ENCODE measurements at regions not wholly inside any gene's neighbourhood (a gene's known extent, or its start where the extent isn't known, plus 50 kb on each side); places are given as distances from the start of the nearest gene placed in this dataset.
"Not testable (repeated sequence)": the region's sequence is repeated elsewhere in the genome, so short reads cannot be mapped to it uniquely, and the experiment has no call there.

- H3K4me2 ChIP-seq (ENCODE audit: insufficient read depth, low read length); H3K27me3 ChIP-seq (ENCODE audit: control insufficient read depth in 2 of 2, insufficient read depth in 2 of 2, low read length in 2 of 2); H3K9me3 ChIP-seq (replicated peaks; ENCODE audit: control insufficient read depth, insufficient read depth, low read length); H3K9ac ChIP-seq (replicated peaks; ENCODE audit: extremely low read depth, insufficient read depth, low read length); H3K79me2 ChIP-seq (ENCODE audit: control insufficient read depth, insufficient read depth, low read length); intact Hi-C loops (cut with micrococcal nuclease); H2AFZ ChIP-seq (ENCODE audit: low read depth, low read length); BruUV-seq (replicated peaks); POLR2A ChIA-PET; FAIRE-seq; H3K27ac ChIP-seq (ENCODE audit: insufficient read depth, low read depth, low read length); H3K4me3 ChIP-seq (replicated peaks in 1 of 3; ENCODE audit: insufficient read depth in 1 of 3, low read depth in 1 of 3, low read length in 3 of 3); H3K9me1 ChIP-seq (replicated peaks; ENCODE audit: control insufficient read depth, extremely low read depth, insufficient read depth, low read length); CTCF ChIA-PET; H4K20me1 ChIP-seq (replicated peaks; ENCODE audit: control insufficient read depth, extremely low read depth, insufficient read depth, low read length); dilution Hi-C loops (cut with MboI; ENCODE audit: extremely low pct_ligation_motif_present, low sequenced_read_pairs); H3K36me3 ChIP-seq (ENCODE audit: control insufficient read depth in 2 of 2, extremely low read depth in 1 of 2, insufficient read depth in 2 of 2, low read length in 2 of 2); DNase-seq (ENCODE audit: low read depth, low spot score); H3K4me1 ChIP-seq (ENCODE audit: control insufficient read depth, extremely low read depth, insufficient read depth, low read length): not testable (repeated sequence)
Observed at GRCh38 chrX:38499658-38500057, 61.7 kb upstream of the TSPAN7 start.

- H3K27me3 ChIP-seq (ENCODE audit: control insufficient read depth in 2 of 2, insufficient read depth in 2 of 2, low read length in 2 of 2) = no peaks in the 10 kb centered on the region
- dilution Hi-C loops (cut with MboI; ENCODE audit: extremely low pct_ligation_motif_present, low sequenced_read_pairs) = no loop called here
- no peaks in the 10 kb centered on the region for H3K9me1 ChIP-seq (replicated peaks; ENCODE audit: control insufficient read depth, extremely low read depth, insufficient read depth, low read length)
- no peak overlapping the region for H3K27ac ChIP-seq (ENCODE audit: insufficient read depth, low read depth, low read length)
- no peaks in the 10 kb centered on the region for H4K20me1 ChIP-seq (replicated peaks; ENCODE audit: control insufficient read depth, extremely low read depth, insufficient read depth, low read length)
- ChIA-PET CTCF (no interaction called here), POLR2A (no interaction called here)
- FAIRE-seq (no peak), DNase-seq (ENCODE audit: low read depth, low spot score) (no peak)
- H3K4me2 ChIP-seq (ENCODE audit: insufficient read depth, low read length) = no peak overlapping the region
- no TSS peak for BruUV-seq (replicated peaks)
- H3K9ac ChIP-seq (replicated peaks; ENCODE audit: extremely low read depth, insufficient read depth, low read length) = no peak overlapping the region
- no peaks in the 10 kb centered on the region for H3K79me2 ChIP-seq (ENCODE audit: control insufficient read depth, insufficient read depth, low read length)
- H3K36me3 ChIP-seq (ENCODE audit: control insufficient read depth in 2 of 2, extremely low read depth in 1 of 2, insufficient read depth in 2 of 2, low read length in 2 of 2) = no peaks in the 10 kb centered on the region
- no peak for TF ChIP-seq GATA2 (IDR thresholded peaks at IDR 0.05; ENCODE audit: insufficient read depth, insufficient read length, low read depth, low read length)
- TF ChIP-seq MYC (IDR thresholded peaks at IDR 0.05; ENCODE audit: low read depth, low read length) = no peak
- TF ChIP-seq CTCF (IDR thresholded peaks at IDR 0.05; ENCODE audit: extremely low read depth in 1 of 2, insufficient read depth in 1 of 2, low read depth in 1 of 2, low read length in 2 of 2) = no peak
- no peak for TF ChIP-seq MAX (IDR thresholded peaks at IDR 0.05; ENCODE audit: insufficient read depth, insufficient read length)
- intact Hi-C loops (cut with micrococcal nuclease) = no loop called here
- H3K9me3 ChIP-seq (replicated peaks; ENCODE audit: control insufficient read depth, insufficient read depth, low read length) = no peaks in the 10 kb centered on the region
- no peak overlapping the region for H2AFZ ChIP-seq (ENCODE audit: low read depth, low read length)
- no peak overlapping the region for H3K4me3 ChIP-seq (replicated peaks in 1 of 3; ENCODE audit: insufficient read depth in 1 of 3, low read depth in 1 of 3, low read length in 3 of 3)
- H3K4me1 ChIP-seq (ENCODE audit: control insufficient read depth, extremely low read depth, insufficient read depth, low read length) = no peaks in the 10 kb centered on the region
Observed at GRCh38 chrX:38500141-38500540, 61.2 kb upstream of the TSPAN7 start.
